NCI-H82 treated with DMSO at 0.1 percent for 48 hours (cell line): ENCODE measurements at regions not wholly inside any gene's neighbourhood (a gene's known extent, or its start where the extent isn't known, plus 50 kb on each side); places are given as distances from the start of the nearest gene placed in this dataset.

Source experiments
- DNase-seq: peaks from one replicate; lab custom pipeline; 2025; ENCODE audit not compliant: unreplicated experiment; lab: John Stamatoyannopoulos, UW

DNA sequence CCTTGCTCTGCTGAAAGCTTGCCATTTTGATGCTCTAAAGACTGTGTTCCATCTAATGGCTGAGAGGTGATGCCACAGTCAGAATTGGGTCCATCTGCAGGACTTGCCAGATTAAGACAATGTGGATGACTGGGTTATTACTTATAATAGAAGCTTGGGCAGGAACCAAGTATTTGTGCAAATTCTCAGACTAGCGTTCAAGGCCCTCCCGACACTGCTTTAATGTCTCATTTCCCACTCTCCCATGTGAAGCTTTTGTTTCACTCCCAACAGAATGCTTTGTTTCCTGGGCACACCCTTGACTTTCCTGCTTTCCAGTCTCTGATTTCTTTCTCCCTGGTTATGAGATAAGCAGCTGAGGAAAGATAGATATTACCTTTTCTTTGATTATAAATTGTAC lies 215.8 kb downstream of the KCNS3 start:
- no peak for DNase-seq

DNA sequence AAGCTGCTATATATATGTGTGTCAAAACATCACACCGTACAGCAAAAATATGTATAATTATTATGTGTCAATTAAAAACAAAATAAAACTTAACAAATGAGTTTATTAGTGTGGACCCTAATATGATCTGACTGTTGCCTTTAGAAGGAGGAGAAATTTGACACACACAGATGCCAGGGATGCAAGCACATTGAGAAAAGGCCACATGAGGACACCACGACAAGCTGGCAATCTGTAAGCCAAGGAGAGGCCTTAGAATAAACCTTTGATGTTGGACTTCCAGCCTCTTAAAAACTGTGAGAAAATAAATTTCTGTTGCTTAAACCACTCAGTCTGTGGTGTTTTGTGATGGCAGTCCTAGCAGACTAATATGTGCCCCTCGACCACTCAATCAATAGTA lies 214.7 kb downstream of the KCNS3 start:
- no peak for DNase-seq

DNA sequence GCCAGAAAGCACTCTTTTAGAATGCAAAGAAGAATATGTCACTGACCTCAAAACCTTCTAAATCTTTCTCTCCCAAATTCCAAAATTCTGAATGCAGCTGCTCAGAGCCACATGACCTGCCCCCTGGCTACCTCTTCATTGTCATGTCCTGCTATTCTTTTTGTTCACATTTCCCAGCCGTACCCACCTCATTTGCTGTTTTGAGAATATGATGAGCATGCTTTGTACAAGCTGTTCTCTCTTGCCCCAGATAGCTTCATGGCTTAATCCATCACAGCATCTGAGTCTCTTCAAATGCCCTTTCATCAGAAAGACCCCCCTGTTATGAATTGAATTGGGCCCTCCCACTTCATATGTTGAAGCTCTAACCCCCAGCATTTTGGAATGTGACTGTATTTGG lies 214.3 kb downstream of the KCNS3 start:
- DNase-seq, result no peak

DNA sequence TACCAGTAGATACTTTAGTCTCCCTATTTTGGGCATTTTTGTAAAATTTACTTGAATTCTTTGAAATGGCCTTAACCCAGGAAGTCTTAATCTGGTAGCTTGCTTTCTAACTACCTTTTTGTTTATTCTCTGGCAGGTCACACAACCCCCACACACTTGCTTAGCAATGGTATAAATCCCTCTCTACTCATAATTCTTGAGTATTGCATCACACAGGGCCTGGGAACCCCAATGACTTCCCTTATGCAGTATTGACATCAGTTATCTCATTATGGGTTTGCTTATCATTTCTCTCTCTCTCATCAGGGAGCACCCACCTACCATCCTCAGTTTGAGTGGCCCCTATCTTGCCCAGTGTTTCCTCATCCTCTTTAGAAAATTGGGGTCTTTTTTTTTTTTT lies 207.1 kb downstream of the KCNS3 start:
- no peak for DNase-seq

DNA sequence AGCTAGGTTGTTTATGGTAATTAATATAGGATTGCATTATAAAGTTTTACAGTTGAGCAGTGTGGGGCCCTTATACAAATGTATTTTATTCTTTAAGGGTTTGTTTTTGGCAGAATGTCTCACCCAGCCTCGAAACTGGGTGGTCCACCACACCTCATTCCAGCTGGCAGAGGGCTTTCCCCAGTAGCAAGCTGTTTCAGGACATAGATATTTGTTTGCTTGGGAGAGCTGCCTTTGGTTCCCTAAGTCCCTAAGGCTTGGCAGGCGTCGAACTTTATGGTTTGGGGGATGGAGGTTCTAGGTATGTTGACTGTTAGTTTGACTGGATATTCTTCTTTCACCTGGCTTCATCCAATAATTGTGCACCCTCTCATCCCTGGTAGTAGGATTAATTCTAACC lies 205.9 kb downstream of the KCNS3 start:
- DNase-seq, result no peak

DNA sequence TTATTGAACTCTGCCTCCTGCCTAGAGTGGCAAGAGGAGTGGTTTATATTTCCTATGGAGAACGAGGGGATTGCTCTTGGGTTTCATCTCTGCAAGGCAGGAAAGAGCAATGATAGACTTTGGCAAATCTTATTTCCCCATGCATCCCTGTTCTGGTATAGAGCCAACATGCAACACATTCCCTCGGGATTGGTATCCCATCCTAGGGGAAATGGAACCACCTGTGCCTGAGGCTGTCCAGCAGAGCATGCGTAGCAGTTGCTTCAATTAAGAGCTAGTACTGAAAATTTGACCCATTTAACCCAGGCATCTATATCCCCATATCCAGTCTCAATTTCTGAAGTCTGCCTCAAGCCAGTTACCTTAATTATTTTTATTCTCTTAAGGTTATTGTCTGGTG lies 205.3 kb downstream of the KCNS3 start:
- no peak for DNase-seq

DNA sequence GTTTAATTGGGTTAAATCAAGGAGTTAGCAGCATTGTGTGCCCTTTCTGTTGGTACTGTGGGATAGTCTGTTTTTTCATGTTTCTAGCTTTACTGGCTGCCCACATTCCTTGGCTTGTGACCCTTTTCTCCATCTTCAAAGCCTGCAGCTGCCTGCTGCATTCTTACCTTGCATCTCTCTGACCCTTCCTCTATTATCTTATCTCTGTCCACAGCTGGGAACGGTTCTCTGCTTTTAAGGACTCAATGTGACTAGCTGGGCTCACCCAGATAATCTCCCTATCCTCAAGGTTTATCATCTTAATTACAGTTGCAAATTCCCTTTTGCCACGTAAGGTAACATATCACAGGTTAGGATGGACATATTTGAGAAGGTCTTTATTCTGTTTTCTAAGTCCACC lies 199.7 kb downstream of the KCNS3 start:
- peak; percentile 57 for DNase-seq

DNA sequence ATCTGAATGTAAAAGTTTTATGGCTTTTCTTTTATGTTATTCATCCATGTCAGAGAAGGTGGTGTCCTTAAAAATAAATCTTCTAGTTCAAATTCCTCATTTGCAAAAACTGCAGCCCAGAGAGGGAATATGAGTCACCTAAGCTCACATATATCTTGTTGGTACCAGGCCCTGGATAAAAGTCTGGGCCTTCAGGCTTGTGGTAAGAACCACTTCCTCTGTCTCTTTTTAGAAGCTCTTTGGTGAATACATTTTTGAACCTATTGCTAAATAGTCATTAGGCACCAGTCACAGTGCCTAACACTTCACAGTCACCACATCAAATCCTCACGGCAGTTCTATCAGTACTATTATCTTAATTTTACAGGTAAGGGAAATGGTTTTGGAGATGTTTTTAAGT lies 199.2 kb downstream of the KCNS3 start:
- DNase-seq, result no peak

DNA sequence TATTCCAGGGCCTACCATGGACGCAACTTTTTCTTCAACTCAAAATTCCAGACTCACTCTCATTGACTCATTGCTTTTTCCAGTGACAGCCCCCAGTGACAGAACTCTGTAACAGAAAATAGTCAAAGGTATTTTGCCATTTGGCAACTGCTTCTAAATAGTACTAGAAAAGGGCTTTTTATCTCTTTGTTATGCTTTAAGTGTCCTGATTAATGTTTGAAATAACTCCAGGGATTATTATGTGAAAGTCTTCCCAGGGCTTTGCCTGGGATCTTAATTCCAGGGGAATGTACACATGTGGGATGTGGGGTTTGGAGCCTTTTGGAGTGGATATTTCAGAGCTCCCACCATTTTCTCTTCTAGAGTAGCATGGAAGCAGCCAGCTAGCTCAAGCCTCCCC lies 198.8 kb downstream of the KCNS3 start:
- no peak for DNase-seq

DNA sequence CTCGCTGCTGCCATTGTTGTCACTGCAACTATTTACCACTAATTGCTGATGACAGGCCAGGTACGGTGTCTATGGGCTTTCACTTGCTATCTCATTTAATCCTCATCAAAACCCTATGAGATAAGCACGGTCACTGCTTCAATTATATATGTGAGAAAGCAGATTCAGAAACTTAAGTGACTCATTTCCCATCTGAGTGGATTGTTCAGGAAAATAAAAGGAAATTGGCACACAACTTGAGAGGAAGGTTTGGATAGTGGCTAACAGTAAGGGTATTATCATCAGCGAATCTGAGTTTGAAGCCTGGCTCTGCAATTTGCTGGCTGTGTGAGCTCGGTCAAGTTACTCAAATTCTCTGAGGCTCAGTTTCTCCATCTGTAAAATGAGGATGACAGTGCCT lies 196.0 kb downstream of the KCNS3 start:
- no peak for DNase-seq

DNA sequence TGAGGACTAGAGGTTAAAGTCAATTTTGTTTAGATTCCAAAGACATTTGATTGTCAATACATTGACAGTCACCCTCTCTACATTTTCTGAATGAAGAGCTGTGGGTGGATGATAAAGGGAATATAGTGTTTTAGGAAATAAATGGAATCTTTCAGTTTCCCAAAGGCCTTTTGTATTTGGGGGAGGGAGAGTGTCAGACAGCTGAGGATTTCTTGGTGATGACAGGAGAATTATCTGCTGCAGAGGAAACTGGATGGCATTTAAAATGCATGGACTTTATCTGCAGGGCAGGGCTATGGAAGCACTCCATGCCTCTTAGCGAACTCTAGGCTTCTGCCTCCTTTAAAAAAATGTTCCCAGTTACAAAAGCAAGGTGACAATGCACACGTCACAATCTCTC lies 195.1 kb downstream of the KCNS3 start:
- no peak for DNase-seq

DNA sequence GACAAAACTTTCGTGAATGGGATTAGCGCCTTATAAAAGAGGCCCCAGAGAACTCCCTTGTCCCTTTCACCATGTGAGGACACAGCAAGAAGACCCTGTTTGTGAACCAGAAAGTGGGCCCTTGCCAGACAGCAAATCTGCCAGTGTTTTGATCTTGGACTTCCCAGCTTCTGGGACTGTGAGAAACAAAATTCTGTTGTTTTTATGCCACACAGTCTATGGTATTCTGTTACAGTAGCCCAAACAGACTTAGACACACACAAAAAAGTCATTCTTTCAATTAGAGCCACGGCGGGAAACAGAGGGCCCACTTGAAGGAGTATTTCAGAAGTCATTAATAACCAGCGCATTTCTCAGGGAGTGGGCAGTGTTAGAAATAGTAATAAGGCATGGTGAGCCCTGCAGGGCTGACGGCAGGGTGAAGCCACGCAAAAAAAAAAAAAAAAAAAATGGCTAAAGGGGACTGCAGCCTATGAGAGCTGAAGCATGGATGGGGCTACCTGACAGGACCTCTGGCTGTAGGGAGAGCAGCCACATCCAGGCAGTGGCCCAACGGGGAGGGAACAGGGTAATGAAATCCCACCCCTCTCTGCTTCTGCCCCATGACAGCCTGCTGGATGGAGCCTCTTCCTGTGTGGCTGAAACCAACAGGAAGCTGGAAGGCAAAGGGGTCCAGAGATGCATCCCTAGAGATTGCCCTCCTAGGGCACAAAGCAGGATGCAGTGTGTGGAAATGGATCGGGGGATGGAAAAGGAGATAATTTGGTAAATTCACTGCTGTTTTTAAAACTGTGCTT lies 189.3 kb downstream of the KCNS3 start:
- DNase-seq, result no peak

DNA sequence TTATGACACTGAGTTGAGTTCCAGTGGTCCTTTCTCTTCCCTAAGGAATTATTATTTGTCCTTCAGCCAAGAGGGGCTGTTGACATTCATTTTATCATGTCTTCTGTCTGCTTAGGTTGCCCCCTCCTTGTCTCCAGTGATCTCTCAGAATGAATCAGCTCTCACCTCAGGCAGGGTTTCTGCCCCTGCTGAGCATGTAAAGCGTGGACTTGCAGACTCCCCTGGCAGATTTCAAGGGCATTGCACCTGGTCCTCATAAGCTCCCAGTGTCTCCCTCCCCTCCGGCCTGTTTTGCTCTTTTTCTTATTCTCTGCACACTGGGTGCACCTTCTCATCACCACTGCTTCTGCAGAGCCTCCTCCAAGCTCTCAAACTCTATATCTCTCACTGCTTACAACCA lies 188.4 kb downstream of the KCNS3 start:
- no peak for DNase-seq

DNA sequence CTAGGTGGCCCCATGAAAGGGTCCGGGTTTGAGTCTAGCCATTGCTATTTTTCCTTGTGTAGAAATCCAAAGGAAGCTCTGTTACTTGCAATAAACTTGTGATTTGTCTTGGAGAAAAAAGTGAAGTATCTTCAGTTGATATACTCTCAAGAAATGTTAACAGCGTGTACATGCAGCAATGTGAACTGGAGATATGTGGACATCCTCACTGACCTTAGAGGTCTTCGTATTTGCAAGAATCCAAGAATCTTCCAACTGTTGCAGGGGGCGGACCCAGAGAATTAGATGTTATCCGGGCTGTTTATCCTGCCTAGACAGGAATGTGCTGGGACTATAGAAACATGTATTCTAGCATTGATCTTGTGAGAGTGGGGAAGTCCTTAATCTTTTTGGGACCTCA lies 187.6 kb downstream of the KCNS3 start:
- DNase-seq, result no peak

DNA sequence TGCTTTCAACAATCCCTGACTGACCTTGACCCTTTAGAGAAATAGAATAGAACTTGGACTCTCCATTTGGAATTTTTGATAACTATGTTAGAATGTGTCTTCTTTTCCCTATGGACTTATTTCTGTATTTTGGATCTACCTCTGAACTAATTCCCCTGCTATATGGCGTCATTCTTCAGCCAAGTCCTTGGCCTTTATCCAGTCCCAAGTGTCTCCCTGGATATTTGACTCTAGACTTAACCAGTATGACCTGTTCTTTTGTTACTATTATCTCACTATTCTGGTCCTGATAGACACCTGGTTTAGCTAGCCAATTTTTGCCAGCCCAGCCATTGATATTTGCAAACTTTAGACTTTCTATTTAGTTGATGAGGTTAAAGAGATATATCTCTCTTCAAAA lies 186.8 kb downstream of the KCNS3 start:
- no peak for DNase-seq

DNA sequence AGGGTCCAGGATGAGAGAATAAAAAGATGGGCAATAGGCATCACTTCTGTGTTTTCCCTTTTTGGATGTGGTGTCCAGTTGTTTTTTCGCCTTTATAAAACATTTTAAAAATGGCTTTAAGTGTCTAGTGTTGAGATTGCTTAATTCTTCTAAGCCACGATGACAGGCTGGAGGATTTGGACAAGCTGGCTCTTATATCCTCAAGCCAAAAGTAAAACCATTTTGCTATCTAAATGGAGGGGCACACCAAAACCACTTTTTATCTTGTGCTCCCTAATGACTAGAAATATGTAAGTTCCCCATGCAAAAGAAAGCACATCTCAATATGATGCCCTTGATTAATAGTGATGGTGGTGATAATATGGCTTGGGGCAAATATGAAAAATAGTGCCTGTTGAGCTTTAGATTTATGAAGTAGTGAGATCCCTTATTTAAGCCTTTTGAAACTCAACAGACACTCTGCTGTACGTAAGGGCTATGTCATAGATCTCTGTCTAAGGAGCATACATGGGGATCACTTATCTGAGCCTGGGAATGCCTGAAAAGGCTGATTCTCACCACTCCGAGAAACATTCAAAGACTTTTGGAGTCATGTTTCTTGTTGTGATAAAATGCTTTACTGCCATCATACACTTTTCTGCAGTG lies 185.5 kb downstream of the KCNS3 start:
- DNase-seq, result peak; percentile 37

DNA sequence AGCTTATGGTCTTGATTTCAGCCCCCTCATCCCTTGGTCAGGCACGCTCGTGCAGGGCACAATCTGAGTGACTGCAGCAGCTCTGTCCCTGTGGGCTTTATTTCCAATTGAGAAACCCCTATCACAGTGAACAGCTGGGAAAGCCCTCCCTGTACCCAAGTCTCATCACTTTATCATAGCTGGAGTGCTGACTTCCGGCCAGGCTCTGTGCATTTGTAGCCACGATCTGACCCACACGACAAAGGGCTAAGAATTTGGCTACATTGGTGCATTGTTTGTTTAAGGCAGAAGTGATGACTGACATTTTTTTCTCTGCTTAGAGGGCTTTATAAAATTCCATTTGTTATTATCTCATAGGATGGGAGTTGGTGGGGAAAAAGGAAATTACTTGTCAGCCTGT lies 184.4 kb downstream of the KCNS3 start:
- DNase-seq, result no peak

DNA sequence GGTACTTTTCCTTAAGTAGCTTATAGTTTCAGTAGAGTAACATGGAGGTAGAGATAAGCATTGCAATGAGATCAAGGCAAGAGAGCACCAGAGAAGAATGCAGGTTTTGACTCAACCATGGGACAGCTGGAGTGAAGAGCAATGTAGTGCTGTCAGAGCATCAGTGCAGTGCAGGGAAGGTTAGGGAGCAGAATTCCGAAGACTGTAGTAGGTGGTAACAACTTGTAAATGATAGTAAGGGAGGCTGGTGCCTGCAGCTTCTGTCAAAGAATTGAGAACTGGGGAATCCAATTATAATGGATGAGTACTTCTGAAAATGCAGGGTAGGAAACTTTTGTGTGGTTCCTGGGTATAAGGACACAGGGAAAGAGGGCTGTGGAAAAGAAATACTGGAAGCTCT lies 183.2 kb downstream of the KCNS3 start:
- peak; percentile 41 for DNase-seq

DNA sequence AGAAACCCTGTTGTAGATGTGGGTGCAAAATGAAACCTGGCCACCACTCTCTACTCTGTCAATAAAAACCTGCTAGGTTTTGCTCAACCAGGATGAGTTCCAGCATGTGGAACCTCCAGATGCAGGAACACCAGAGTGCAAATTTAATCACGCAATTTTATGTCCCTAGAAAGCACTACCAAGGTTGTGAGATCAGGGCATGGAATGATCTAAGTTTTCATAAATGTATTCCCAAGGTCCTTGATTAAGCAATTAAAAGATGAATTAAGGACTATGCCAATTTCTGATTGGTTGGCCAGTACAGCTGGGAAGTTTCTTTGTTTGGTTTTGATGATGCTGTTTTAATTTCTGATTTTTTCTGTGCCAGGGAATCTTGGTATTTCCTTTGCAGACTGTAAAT lies 179.2 kb downstream of the KCNS3 start:
- no peak for DNase-seq

DNA sequence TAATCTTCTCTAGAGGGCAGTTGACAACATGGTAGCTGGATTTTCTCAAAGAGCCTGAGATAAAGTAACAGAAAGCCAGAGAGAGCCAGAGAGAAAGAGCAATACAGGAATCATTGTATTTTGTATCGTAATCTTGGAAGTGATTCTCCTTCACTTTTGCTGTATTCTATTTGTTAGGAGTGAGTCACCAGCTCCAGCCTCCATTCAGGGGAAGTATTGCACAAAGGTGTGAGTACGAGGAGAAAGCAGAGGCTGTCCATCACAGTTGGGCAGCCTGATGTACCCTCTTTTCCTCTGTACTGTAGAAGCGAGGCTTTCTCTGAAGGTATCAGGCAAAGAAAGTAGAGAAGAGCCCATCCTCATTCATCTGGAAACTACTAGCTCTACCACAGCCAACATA lies 176.8 kb downstream of the KCNS3 start:
- DNase-seq, result no peak

DNA sequence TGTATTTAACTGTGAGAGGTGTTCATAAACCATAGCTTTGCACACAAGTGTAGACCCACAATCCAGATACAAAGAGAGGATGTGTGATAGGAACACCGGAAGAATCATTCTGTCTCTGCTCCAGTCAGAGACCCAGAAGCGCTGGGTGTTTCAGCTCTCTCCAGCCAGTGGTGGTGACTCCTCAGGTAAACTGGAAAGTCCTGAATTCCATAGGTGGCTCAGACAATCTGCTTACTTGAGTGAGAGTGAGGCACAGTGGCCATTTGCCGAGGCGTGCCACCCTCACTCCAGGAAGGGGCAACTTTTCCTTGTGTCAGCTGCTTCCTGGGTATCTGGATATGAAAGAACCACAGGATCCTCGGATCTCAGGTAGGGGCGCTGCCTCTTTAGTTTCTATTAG lies 171.5 kb downstream of the KCNS3 start:
- DNase-seq, result no peak

DNA sequence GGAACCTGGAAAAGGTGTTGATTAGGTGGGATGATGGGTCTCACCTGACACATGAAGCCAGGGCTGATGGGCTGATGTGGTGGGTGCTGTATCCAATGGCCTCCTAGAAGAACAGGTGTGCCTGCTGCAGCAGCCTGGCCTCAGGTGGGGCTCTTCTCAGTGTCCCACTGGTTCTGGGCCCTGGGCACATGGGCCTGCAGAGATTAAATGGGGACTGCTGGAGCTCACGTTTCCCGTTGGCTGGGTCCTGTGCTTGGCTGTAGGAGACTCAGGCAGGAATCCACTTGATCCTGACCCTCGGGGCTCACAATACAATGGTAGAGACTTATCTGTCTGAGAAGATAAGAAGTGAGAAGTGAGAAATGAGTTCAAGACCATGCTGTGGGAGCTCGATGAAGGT lies 170.9 kb downstream of the KCNS3 start:
- DNase-seq, result no peak
